Omental fat pad (tissue), 3 donors: ENCODE measurements at regions not wholly inside any gene's neighbourhood (a gene's known extent, or its start where the extent isn't known, plus 50 kb on each side); places are given as distances from the start of the nearest gene placed in this dataset.

Experiments used
- ATAC-seq: fragments of 150-250 bp; one replicate; pipeline ENCODE4 v1.9.1; 2016; ENCODE audit warnings: mild to moderate bottlenecking, moderate library complexity; ENCODE audit not compliant: low FRiP score
- DNase-seq: peaks from one replicate; pipeline ENCODE4 v3.0.0-alpha.2; 2019; ENCODE audit warnings: low spot score
- TF ChIP-seq, protein P1 (sequence below), 3 donors: fragments of 450-650 bp; IDR thresholded peaks; one replicate each; pipeline ENCODE4 v1.5.1; 2016 to 2017; ENCODE audit warnings: antibody characterized with exemption in 3 of 3, mild to moderate bottlenecking in 3 of 3, moderate library complexity in 2 of 3

DNA sequence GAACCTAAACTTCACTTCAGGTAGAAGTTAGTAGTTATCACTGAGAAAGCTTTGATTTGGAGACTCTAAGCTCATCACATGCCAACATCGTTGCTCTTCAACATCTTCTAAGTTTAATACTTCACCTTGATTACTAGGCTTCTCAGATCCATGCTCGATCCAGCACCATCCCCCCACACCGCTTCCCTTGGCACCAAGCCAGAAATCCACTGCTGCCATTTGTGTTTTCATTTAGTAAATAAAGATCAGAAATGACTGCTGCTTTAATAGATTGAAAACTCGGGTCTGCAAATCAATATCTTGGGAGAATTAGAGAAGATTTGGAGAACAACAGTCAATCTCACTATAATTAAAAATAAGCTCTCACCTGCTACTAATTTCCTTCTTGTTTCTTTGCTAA, 214.7 kb upstream of the NR4A3 start:
- DNase-seq, result no peak
- no peak for ATAC-seq
- TF ChIP-seq, protein P1, sequence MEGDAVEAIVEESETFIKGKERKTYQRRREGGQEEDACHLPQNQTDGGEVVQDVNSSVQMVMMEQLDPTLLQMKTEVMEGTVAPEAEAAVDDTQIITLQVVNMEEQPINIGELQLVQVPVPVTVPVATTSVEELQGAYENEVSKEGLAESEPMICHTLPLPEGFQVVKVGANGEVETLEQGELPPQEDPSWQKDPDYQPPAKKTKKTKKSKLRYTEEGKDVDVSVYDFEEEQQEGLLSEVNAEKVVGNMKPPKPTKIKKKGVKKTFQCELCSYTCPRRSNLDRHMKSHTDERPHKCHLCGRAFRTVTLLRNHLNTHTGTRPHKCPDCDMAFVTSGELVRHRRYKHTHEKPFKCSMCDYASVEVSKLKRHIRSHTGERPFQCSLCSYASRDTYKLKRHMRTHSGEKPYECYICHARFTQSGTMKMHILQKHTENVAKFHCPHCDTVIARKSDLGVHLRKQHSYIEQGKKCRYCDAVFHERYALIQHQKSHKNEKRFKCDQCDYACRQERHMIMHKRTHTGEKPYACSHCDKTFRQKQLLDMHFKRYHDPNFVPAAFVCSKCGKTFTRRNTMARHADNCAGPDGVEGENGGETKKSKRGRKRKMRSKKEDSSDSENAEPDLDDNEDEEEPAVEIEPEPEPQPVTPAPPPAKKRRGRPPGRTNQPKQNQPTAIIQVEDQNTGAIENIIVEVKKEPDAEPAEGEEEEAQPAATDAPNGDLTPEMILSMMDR (IDR thresholded peaks at IDR 0.05), result no peak

DNA sequence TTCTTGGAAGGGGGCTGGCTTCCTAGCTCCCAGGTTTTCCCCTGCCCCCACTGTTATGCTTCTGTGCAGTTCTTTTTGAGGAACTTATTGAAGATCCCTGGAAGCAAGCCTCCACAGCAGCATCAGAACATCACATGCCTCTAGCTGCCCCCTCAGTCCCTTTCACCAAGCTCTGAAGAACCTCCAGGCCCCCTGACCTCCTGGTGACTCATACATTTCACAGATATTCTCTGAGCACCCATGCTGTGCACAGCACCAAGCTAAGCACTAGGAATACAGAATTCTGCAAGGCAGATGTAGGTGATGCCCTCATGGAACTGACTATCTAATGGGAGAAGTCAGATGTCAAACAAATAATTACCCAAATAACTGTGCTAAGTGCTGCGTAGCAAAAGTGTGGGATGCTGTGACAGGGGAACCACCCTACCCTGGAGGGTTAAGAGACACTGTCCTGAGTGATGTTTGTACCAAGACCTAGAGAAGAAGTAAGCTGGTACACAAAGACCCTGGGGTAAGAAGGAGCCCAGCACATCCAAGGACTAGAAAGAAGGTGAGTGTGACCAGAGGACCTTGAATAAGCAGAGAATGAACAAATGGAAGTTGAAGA, 213.7 kb upstream of the NR4A3 start:
- ATAC-seq (no peak), DNase-seq (no peak)
- TF ChIP-seq, protein P1 (IDR thresholded peaks at IDR 0.05), result no peak

DNA sequence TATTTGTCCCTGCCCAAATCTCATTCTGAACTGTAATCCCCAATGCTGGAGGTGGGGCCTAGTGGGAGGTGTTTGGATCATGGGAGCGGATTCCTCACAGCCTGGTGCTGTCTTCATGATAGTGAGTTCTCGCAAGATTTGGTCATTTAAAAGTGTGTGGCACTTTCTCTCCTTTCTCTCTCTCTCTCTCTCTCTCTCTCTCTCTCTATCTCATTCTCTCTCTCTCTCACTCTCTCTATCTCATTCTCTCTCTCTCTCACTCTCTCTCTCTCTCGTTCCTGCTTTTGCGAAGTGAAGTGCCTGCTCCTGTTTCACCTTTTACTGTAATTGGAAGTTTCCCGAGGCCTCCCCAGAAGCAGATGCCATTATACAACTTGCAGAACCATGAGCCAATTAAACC, 207.3 kb upstream of the NR4A3 start:
- DNase-seq, result no peak
- TF ChIP-seq, protein P1 (IDR thresholded peaks at IDR 0.05), result no peak
- no peak for ATAC-seq

DNA sequence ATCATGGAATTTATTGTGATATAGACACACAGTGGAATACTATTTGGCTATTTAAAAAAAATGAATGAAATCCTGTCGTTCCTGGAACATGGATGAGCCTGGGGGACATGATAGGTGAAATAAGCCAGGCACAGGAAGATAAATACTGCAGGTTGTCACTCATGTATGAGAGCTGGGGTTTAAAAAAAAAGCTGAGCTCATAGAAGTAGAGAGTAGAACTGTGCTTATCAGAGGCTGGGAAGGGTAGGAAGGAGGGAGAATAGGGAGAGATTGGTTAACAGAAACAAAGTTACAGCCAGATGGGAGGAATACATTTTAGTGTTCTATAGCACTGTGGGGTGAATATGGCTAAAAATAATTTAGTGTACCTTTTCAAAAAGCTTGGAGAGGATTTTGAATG, 200.6 kb upstream of the NR4A3 start:
- DNase-seq (no peak), ATAC-seq (no peak)
- TF ChIP-seq, protein P1 (IDR thresholded peaks at IDR 0.05), result no peak

DNA sequence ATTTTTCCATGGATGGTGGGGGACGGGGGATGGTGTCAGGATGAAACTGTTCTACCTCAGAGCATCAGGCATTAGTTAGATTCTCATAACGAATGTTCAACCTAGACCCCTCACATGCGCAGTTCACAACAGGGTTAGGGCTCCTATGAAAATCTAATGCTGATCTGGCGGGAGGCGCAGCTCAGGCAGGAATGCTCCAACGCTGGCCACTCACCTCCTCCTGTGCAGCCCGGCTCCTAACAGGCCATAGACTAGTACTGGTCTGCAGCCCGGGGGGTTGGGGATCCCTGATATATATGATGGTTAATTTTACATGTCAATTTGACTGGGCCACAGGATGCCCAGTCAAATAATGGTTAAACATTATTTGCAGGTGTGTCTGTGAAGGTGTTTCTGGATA, 199.0 kb upstream of the NR4A3 start:
- no peak for ATAC-seq
- TF ChIP-seq, protein P1 (IDR thresholded peaks at IDR 0.05), result no peak
- no peak for DNase-seq

DNA sequence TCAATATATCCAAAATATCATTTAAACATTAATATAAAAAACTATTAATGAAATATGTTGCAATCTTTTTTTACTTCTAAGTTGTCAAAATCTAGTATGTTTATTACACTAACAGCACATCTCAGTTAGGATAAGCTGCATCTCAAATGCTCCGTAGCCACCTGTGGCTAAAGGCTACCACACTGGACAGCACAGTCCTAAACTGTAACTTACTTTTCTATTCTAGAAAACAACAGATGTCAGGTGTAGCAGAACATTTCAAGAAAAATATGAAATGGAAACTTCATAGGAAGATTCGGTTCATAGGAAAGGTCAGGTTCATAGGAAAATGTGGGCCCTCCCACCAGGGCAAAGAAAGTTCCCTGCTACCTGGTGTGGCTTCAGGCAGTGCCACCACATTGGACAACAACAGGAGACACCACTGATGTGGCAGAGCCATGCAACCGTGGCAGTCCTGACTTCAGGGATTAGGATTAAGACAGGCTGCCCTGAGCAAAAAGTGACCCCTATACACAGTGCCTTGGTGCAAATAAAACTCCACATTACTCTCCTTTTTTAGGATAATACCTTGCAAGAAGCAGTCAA, 197.8 kb upstream of the NR4A3 start:
- ATAC-seq, result no peak
- TF ChIP-seq, protein P1 (IDR thresholded peaks at IDR 0.05), result no peak

DNA sequence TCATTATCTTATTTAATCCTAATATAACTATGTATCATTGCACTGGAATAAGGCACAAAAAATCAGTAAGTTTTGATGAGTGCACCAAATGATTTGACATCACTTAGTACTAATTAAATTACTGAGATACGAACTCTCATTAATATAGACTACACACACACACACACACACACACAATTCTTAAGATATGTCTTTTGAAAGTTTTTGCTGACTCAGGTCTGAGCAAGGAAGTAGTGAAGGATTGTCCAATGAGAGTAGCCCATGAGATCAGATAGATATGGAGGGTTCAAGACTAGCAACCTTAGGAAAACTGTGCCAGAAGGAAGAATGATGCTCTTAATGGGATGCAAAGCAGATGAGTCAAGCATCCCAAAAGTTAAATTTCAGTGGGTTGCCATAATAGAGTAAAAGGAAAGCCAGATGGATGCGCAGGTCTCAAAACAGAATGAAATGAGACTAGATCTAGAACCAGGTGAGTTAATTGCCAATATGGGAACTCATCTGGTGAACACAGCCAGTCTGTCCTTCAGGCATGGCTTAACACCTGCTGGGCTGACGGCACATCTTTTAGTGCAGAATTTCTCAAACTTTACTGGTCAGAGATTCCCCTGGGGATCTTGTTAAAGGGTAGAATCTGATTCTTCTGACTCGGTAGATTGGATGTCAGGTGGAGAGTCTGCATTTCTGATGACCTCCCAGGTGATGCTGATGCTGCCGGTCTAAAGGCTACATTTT, 197.0 kb upstream of the NR4A3 start:
- DNase-seq (no peak), ATAC-seq (no peak)
- TF ChIP-seq, protein P1 (IDR thresholded peaks at IDR 0.05), result no peak

More for the DNA sequence above, 197.8 kb upstream of the NR4A3 start:
- no peak for DNase-seq
